H54 (cell line): ENCODE measurements at regions not wholly inside any gene's neighbourhood (a gene's known extent, or its start where the extent isn't known, plus 50 kb on each side); places are given as distances from the start of the nearest gene placed in this dataset.

Experiments used
- DNase-seq: peaks from one replicate; pipeline ENCODE4 v3.0.0; 2011; ENCODE audit warnings: low spot score, mixed read lengths; ENCODE audit not compliant: insufficient read length
- FAIRE-seq: peaks from 3 replicates; lab custom pipeline; 2011; peaks lifted over from hg19 to GRCh38; lab: Jason Lieb, UNC
- POLR2A ChIP-seq: IDR thresholded peaks from 2 replicates; pipeline ENCODE4 v1.6.1; 2011; ENCODE audit warnings: low read depth, mild to moderate bottlenecking, low read length

DNA sequence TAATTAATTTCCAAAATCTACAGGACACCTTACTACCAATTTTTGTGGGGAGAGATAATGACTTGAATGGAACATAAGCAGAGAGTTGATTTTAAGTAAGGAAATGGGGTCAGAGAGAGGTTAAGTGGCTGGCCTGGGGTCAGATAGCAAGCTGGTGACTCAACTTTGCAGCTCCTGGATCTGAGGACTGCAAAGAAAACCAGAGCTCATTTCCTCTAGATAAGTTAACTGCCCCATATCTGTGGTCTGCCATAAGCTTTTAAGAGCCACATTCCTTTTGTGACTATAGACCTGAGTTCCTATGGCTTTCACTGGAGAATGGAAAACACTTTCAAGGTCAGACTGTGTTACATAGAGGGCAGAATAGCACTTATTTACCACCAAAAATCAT lies 201.2 kb upstream of the PRICKLE1 start:
- DNase-seq = peak; percentile 56
- no peak for TF ChIP-seq POLR2A
- FAIRE-seq = peak; percentile 99

DNA sequence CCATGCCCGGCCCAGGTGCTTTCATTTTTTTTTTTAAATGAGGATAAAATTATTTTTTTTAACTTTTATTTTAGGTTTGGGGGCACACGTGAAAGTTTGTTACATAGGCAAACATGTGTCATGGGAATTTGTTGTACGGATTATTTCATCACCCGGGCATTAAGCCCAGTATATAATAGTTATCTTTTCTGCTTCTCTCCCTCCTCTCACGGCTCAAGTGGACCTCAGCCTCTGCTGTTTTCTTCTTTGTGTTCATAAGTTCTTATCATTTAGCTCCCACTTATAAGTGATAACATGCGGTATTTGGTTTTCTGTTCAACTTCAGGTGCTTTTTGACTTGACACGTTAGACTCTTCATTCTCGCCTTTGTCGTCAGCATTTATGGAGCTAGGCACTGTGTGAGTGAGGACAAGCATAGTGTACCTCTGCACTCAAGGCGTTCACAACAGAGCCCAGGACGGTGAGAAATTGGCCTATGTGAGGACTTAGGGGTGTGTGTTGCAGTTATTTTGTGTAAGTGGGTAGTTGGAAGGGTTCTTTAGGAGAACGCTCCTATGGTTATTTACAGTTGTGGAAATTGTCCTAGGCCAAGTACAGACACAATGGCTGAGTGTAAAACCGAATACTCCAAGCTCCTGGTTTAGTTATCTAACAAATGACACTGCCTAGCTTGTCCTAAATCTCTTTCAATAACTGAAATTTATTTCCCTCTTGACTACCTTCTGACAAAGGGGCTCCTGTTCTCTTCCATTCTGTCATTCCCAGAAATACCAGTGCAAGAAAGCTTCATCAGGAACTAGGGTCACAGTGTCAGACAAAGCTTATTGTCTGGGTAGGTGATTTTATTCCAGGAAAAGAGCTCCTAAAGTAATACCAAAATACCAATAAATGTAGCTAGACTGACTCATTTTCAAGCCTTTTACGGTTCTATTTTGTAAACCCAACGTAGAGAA lies 200.5 kb upstream of the PRICKLE1 start:
- FAIRE-seq = peak; percentile 11

GRCh38 chr12:42786400-42787148 lies 197.0 kb upstream of the PRICKLE1 start:
- TF ChIP-seq POLR2A = no peak
- DNase-seq = no peak
- FAIRE-seq = no peak

More for the DNA sequence above, 200.5 kb upstream of the PRICKLE1 start:
- TF ChIP-seq POLR2A = no peak
- peak; percentile 7 for DNase-seq

DNA sequence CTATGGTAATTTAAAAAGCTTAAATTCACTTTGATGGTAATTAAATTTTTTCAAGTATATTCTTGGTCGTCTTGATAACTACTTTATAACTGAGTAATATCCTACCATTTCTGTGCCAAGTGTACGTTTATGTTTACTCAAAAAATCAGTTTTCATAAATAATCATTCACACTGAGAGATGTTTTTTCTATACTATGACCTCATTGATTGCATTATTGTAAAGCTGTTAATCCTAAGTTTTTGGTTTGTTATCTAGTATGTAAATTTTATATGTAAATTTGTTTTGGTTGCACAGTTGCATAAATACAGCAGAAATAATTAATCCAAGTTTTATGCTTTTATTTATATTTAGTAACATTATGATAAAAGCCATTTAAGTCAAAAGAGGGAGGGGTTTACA lies 196.4 kb upstream of the PRICKLE1 start:
- no peak for FAIRE-seq
- TF ChIP-seq POLR2A = no peak
- DNase-seq = no peak

- DNase-seq (no peak), FAIRE-seq (no peak)
- TF ChIP-seq POLR2A = no peak
These were observed 191.1 kb upstream of the PRICKLE1 start for GRCh38 chr12:42780671-42781070.

DNA sequence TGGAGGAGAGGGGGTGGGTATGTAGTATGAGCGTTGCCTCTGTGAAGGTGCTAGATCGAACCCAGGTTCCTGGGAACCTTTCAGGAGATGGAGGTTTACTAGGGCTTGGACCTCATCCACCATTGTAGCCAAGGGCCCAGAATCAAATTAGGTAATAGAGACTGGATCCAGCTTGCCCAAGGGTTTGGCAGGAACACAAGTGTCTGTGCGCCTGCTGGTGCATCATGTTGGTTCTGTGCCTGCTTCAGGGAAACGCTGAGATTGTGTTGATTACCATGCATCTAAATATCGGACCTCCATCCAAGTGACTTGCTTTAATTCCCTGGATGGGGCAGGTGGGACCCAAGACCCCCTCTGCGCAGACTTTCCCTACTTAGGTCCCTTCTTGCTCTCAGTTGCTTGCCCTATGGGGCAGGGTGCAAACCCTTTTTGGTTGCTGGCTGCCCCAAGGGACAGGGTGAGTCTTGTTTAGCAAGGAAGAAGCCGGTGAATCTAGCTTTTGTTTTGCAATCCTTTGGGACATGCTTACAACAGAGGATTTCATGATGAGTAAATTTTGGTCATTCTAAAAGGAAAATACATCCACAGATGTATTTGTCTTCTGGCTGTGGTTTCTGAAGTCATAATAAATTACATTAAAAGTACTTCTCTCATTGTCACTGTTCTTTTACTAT lies 189.8 kb upstream of the PRICKLE1 start:
- TF ChIP-seq POLR2A = no peak
- FAIRE-seq = no peak
- no peak for DNase-seq

DNA sequence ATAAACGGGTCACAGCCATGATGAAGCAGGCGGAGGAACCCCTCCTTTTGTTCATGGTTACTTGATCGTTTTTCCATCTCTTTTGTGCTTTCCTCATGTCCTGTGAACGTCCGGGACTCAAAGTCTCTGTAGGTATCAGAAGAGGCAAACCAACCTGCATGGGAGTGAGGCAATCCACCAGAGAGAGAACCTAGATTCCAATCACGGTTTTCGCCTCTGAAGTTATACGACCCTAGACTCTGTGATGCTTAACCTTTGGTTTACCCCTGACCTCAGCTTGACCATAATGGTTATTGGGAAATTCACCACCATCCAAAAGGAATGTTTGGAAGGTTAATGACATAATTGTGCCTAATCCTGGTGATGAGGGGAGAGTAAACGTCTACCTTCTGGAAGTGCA lies 186.8 kb upstream of the PRICKLE1 start:
- DNase-seq (no peak), FAIRE-seq (no peak)
- no peak for TF ChIP-seq POLR2A

GRCh38 chr12:42774238-42774637 lies 184.7 kb upstream of the PRICKLE1 start:
- TF ChIP-seq POLR2A = no peak
- DNase-seq (no peak), FAIRE-seq (no peak)

DNA sequence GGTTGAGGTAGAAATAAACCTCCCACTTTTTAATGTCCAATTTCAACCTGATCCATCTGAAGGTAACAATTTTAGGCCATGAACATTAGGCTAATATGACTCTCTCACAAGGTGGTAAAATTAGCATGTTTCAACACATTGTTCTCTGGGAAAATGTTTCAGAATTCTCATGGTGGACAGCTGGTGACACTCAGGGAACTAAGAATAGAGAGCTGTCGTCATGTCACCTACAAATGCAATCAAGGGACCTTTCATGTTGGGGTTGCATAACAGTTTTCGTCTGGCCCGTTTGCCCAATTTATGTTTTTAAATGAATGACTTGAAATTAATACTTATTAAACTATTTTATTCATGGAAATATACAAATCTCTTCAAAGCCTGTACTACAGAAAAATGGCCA lies 180.7 kb upstream of the PRICKLE1 start:
- no peak for TF ChIP-seq POLR2A
- FAIRE-seq (no peak), DNase-seq (no peak)

DNA sequence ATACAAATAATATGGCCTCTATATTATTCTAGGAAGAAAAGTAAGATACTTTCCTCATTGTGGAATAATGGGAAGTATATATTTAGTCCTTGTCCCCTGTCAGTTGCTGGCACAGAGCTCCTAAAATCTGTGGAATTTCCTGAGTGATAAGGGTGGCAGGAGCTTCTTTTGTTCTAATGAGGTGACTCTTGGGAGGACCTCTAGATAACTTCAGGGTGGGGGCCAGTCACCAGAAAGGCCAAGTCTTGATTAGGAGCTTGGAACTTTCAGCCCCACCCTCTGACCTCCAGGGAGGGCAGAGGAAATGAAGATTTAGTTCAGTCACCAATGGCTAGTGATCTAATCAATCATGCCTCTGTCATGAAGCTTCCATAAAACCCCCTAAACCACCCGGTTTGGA lies 179.9 kb upstream of the PRICKLE1 start:
- DNase-seq (no peak), FAIRE-seq (no peak)
- TF ChIP-seq POLR2A = no peak

- FAIRE-seq (no peak), DNase-seq (no peak)
- no peak for TF ChIP-seq POLR2A
These were observed 178.5 kb upstream of the PRICKLE1 start for GRCh38 chr12:42767998-42768397.

DNA sequence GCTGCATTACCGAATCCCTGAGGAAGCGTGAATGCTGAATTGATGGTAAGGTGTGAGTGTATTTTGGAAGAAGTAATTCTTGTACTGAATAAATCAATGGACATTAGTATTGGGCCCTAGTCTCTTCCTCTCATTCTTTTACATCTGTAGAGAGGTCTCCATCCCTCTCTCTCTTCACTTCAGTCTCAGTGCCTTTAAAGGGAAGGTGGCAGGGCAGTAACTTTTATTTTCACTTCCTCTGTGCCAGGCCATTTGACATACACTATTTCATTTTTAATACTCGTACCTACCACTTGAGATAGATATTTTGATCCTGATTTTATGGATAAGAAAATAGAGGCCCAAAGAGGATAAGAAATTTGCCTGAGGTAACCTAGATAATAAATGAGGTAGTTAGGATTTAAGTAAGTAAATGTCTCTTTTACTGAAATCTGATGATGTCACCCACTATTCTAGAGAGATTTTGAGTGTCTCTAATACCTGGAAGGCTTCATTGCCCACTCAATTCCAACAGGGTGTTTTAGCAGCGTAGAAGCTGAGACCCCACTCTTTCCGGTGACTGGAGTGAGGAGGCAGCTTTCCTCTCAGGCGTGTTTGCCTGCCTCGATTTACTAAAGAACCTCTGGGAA lies 177.9 kb upstream of the PRICKLE1 start:
- DNase-seq (no peak), FAIRE-seq (no peak)
- no peak for TF ChIP-seq POLR2A

GRCh38 chr12:42766754-42767153 lies 177.2 kb upstream of the PRICKLE1 start:
- FAIRE-seq (no peak), DNase-seq (no peak)
- no peak for TF ChIP-seq POLR2A

GRCh38 chr12:42766026-42766425 lies 176.5 kb upstream of the PRICKLE1 start:
- FAIRE-seq (no peak), DNase-seq (no peak)
- TF ChIP-seq POLR2A = no peak
